ENCODE measurements at regions not wholly inside any gene's neighbourhood (a gene's known extent, or its start where the extent isn't known, plus 50 kb on each side); places are given as distances from the start of the nearest gene placed in this dataset.
"Not testable (repeated sequence)": the region's sequence is repeated elsewhere in the genome, so short reads cannot be mapped to it uniquely, and the experiment has no call there.

DNA sequence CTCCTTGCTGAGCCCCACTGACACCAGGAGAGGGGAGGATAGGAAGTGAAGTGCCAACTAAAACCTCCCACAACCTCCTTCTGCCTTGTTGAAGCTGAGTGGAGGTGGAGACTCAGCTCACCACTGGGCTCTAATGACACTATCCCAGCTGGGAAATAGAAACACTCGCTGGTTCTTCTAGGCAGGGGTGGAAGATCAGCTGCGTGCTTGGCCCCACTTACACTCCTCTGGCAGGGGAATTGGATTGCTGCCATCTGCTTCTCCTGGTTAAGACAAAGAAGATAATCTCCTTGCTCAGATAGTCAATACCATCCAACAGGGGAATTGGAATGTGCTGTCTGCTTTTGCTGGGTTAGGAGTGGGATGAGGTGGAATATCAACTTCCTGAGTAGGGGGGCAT lies 392.5 kb downstream of the ZNF674 start:
- DNase-seq (ENCODE audit: low read depth): no peak
- Histone ChIP-seq H3K4me3 (ENCODE audit: low read depth, low read length) (no peak overlapping the region), H3K36me3 (ENCODE audit: control insufficient read depth, insufficient read depth, low read length) (no peaks in the 10 kb centered on the region), H3K27me3 (ENCODE audit: control insufficient read depth, insufficient read depth, low read length) (no peaks in the 10 kb centered on the region)
- TF ChIP-seq, protein P1, sequence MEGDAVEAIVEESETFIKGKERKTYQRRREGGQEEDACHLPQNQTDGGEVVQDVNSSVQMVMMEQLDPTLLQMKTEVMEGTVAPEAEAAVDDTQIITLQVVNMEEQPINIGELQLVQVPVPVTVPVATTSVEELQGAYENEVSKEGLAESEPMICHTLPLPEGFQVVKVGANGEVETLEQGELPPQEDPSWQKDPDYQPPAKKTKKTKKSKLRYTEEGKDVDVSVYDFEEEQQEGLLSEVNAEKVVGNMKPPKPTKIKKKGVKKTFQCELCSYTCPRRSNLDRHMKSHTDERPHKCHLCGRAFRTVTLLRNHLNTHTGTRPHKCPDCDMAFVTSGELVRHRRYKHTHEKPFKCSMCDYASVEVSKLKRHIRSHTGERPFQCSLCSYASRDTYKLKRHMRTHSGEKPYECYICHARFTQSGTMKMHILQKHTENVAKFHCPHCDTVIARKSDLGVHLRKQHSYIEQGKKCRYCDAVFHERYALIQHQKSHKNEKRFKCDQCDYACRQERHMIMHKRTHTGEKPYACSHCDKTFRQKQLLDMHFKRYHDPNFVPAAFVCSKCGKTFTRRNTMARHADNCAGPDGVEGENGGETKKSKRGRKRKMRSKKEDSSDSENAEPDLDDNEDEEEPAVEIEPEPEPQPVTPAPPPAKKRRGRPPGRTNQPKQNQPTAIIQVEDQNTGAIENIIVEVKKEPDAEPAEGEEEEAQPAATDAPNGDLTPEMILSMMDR (IDR thresholded peaks at IDR 0.05; ENCODE audit: insufficient read depth, low read length, poor library complexity, severe bottlenecking): no peak

DNA sequence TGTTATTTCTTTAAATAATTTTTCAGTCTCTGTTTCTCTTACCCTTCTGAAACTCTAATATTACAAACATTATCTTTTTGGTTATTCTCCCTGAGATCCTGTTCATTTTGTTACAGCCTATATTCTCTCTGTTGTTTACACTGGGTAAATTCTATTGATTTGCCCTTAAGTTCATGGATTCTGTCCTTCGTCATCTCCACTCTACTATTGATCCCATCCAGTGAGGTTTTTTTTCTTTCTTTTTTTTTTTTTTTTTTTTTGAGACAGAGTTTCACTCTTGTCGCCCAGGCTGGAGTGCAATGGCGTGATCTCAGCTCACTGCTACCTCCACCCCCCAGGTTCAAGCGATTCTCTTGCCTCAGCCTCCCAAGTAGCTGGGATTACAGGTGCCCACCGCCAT lies 393.9 kb downstream of the ZNF674 start:
- not testable (repeated sequence) for H3K27me3 ChIP-seq (ENCODE audit: control insufficient read depth, insufficient read depth, low read length); DNase-seq (ENCODE audit: low read depth); H3K4me3 ChIP-seq (ENCODE audit: low read depth, low read length); H3K36me3 ChIP-seq (ENCODE audit: control insufficient read depth, insufficient read depth, low read length)

DNA sequence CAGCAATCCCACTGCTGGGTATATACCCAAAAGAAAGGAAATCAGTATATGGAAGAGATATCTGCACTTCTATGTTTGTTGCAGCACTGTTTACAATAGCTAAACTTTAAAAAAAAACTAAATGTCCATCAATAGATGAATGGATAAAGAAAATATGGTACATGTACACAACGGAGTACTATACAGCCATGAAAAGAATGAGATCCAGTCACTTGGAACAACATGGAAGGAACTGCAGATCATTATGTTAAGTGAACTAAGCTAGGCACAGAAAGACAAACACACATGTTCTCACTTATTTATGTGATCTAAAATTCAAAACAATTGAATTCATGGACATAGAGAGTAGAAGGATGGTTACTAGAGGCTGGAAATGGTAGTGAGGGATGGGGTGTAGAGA lies 400.7 kb downstream of the ZNF674 start:
- no peak for DNase-seq (ENCODE audit: low read depth)
- H3K36me3 ChIP-seq (ENCODE audit: control insufficient read depth, insufficient read depth, low read length): no peaks in the 10 kb centered on the region
- TF ChIP-seq, protein P1 (IDR thresholded peaks at IDR 0.05; ENCODE audit: insufficient read depth, low read length, poor library complexity, severe bottlenecking): no peak
- H3K27me3 ChIP-seq (ENCODE audit: control insufficient read depth, insufficient read depth, low read length): no peaks in the 10 kb centered on the region
- no peak overlapping the region for H3K4me3 ChIP-seq (ENCODE audit: low read depth, low read length)

DNA sequence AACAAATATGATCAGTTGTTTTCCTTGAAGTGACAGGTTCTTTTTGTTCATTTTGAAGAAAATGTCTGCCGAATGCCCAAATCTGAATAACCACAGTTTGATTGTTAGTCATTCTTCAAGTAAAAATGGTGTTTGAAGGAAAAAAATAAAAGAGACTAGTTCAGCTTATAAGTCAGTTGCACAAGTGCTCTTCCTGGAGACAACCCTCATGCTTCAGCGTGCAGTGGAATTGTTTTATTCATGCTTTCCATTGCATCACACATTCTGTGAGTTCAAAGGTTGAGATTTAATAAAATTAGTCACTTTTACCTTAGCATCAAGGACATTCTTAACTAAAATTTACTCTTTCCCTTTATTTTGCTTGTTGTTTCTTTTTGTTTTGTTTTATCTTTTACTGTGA lies 404.9 kb downstream of the ZNF674 start:
- DNase-seq (ENCODE audit: low read depth): no peak
- Histone ChIP-seq H3K27me3 (ENCODE audit: control insufficient read depth, insufficient read depth, low read length) (no peaks in the 10 kb centered on the region), H3K36me3 (ENCODE audit: control insufficient read depth, insufficient read depth, low read length) (no peaks in the 10 kb centered on the region), H3K4me3 (ENCODE audit: low read depth, low read length) (no peak overlapping the region)
- TF ChIP-seq, protein P1 (IDR thresholded peaks at IDR 0.05; ENCODE audit: insufficient read depth, low read length, poor library complexity, severe bottlenecking): no peak

DNA sequence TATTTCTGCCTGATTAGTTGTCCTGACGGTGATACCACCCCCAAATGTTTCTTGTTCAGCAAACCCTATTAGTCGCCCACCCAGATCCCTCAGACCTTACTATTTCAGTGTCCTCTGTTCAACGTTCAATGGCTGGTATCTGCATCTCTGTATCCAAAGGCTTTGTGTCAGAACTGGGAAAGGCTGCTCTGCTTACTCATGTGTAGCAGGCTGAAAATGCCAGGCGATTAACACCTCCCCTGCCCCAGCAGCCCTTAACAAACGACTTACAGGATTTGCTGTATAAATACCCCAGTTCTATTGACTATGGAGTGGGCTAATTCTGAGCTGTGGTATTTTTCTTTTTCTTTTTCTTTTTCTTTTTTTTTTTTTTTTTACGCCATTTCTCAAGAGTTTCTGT lies 415.0 kb downstream of the ZNF674 start:
- H3K36me3 ChIP-seq (ENCODE audit: control insufficient read depth, insufficient read depth, low read length): no peaks in the 10 kb centered on the region
- H3K27me3 ChIP-seq (ENCODE audit: control insufficient read depth, insufficient read depth, low read length): no peaks in the 10 kb centered on the region
- no peak for DNase-seq (ENCODE audit: low read depth)
- TF ChIP-seq, protein P1 (IDR thresholded peaks at IDR 0.05; ENCODE audit: insufficient read depth, low read length, poor library complexity, severe bottlenecking): no peak
- no peak overlapping the region for H3K4me3 ChIP-seq (ENCODE audit: low read depth, low read length)

DNA sequence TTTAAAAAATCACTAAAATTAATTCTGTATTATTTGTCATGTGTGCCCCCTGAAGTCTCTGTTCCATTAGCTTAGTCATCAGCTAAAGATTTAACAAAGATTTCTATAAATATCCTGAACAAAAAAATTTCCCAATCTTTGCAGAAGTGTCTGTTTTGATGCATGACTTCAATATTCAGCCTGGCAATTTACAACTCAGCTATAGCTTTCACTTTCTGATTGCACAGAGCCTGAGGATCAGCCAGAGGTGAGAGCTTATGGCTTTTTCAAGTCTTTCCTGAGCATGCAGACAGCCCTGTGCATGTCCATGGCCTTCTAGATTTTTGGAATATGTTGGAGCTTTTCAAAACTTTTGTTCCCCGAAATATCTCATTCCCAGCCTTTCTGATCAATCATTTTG lies 420.1 kb downstream of the ZNF674 start:
- no peak for DNase-seq (ENCODE audit: low read depth)
- Histone ChIP-seq H3K27me3 (ENCODE audit: control insufficient read depth, insufficient read depth, low read length) (no peaks in the 10 kb centered on the region), H3K36me3 (ENCODE audit: control insufficient read depth, insufficient read depth, low read length) (no peaks in the 10 kb centered on the region), H3K4me3 (ENCODE audit: low read depth, low read length) (no peak overlapping the region)
- TF ChIP-seq, protein P1 (IDR thresholded peaks at IDR 0.05; ENCODE audit: insufficient read depth, low read length, poor library complexity, severe bottlenecking): no peak

All from kidney epithelial cell (primary cell).